SIG-M5 treated with dmso at 0.1 percent for 504 hours (cell line): ENCODE measurements at regions not wholly inside any gene's neighbourhood (a gene's known extent, or its start where the extent isn't known, plus 50 kb on each side); places are given as distances from the start of the nearest gene placed in this dataset.
"Not testable (repeated sequence)": the region's sequence is repeated elsewhere in the genome, so short reads cannot be mapped to it uniquely, and the experiment has no call there.

Source experiments
- DNase-seq: peaks from one replicate; lab custom pipeline; 2025; ENCODE audit not compliant: unreplicated experiment; lab: John Stamatoyannopoulos, UW

DNA sequence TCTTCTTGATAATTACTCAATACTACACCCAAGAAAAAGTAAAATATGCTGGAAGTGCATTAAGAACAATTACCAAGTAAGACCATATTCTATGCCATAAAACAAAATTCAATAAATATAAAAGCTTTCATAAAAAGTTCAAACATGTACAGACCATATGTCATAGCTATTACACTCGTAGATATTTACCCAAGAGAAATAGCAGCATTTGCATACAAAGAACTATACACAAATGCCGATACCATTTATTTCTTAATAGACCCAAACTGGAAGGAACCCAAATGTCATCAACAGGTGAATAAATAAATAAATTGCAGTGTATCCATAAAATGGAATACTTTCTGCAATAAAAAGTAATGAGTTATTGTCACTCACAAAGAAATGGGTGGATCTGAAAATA lies 78.3 kb upstream of the SLC16A7 start:
- no peak for DNase-seq

DNA sequence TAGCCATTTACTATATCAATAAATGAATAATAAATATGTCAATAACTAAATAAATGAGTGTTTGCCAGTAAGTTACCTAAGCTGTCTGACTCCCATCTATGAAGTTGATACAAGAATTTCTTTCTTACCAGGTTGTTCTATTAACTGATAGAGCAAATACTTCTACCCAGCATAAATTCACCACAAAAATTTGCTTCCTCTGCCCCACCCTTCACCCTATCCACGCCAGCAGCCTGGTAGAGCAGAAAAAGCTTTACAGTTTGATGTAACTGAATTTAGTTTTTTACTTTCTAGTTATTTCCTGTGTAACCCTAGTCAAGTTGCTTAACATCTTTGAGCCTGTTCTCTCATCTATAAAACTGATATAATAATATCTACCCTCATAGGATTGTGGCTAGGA lies 94.9 kb upstream of the SLC16A7 start:
- no peak for DNase-seq

DNA sequence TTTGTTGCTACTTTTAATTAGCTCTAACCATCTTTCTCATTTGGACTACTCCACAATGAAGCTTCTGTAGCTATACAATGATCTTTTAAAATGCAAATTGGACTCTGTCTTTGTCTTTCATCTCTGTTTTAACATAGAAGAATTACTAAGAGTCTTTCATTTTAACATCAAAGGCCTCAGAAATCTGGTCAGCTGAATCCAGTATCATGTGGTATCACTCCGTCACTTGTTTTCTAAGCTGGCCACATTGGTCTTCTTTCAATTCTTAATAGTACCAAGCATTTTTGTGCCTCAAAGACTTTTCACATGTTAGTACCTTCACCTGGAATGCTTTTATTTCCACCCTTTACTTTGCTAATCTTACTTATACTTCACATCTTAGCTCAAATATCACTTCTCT lies 95.5 kb upstream of the SLC16A7 start:
- no peak for DNase-seq

DNA sequence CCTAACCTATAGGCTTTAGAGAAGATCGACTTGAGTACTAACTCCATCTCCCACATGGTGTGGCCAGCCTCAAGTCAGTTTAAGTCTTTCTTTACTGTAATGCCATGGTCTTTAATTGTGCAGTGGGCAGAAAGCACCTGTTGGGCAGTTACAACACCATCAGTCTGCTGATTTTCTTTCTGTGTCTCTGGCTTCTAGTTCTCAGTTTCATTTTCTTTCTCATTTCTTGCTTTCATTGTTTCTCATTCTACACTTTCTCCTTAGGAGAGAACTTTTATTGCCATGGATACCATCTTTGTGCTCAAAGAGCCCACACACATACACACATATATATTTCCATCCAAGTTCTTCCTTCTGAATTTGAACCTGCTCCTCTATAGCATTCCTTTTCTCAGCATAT lies 96.1 kb upstream of the SLC16A7 start:
- no peak for DNase-seq

DNA sequence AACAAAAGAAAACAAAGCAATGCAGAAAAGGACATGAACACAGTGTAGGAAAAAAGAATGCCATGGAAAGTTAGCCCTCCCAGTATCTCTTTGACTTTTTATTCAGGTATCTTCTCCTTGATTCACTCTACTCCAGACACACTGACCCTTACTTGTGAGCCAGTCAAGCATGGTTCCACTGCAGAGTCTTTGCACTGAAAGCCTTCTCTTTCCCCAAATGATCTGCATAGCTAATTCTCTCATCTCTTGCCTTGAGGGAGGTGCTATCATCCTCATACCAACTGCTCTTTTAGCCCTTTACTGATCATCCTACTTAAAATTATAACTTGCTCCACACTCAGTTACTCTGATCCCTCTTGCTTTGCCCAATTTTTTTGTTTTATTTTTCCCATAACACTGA lies 101.2 kb upstream of the SLC16A7 start:
- no peak for DNase-seq

DNA sequence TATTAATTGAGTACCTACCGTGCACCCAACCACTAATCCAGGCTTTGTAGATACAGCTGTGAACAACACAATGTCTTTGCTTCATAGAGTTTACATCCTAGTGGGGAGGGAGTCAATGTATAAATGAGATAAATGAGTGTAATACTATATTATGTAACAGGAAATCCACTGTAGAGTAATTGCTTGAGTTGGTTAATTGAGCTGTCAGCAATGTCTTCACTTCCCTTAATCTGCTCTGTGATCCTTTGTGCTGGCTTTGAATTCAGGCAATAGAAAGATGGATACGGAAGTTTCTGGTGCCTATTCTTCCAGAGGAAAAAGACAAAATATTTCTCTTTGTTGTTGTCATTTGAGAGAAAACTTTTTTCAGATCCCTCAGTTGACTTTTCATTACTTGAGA lies 104.0 kb upstream of the SLC16A7 start:
- peak; percentile 46 for DNase-seq

DNA sequence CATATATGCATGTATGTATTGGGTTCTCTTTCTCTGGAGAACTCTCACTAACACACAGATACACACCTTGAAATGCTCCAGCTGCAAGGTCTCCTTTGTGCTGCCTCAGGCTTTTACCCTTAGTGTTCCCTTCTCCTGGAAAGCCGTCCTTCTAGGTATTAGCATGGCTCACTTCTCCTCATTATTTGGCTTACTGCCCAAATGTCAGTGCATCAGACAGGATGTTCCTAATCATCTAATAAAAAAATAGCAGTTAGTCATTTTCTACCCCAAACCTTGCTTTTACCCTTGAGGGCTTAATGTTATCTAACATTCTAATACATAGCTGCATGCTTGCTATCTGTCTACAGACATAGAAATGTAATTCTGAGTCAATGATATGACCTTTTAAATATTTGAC lies 109.0 kb upstream of the SLC16A7 start:
- no peak for DNase-seq

DNA sequence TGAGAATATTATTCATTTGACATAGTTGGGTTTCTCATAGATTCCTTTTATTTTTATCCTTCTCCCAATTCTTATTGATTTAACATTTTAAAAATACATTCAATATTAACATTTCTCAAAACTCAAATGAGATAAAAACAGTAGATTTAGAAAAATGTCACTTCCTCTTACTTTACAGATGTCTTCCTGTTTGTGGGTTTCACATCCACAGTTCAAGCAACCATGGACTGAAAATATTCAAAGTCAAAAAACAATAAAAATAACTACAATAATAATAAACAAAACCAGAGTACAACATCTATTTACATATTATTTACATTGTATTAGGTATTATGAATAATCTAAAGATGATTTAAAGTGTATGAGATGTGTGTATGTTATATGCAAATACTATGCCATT lies 111.3 kb upstream of the SLC16A7 start:
- DNase-seq, result peak; percentile 20

DNA sequence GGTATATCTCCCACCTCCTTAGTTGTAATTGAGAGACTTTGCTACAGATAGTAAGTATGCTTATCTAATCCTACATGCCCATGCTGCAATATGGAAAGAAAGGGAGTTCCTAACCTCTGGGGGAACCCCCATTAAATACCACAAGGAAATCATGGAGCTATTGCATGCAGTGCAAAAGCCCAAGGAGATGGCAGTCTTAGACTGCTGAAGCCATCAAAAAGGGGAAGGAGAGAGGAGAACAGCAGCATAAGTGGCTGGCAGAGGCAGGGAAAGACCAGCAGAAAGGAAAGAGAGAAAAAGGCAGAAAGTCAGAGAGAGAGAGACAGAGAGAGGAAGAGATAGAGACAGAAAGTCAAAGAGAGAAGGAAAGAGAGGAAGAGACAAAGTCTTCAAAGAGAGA lies 121.6 kb upstream of the SLC16A7 start:
- not testable (repeated sequence) for DNase-seq

DNA sequence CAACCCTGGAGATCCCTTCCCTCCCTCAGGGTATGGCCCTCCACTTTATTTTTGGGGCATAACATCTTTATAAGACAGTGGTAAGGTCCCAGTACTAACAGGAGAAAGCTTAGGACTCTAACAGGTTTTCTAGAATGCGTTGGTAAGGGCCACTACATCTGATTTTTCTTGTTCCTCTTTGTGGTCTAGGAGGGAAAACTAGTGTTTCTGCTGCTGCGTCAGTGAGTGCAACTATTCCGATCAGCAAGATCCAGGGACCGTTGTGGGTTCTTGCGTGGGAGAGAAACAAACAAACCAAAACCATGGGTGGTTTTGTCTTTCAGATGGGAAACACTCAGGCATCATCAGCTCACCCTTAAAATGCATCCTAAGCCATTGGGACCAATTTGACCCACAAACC lies 123.6 kb upstream of the SLC16A7 start:
- peak; percentile 23 for DNase-seq

DNA sequence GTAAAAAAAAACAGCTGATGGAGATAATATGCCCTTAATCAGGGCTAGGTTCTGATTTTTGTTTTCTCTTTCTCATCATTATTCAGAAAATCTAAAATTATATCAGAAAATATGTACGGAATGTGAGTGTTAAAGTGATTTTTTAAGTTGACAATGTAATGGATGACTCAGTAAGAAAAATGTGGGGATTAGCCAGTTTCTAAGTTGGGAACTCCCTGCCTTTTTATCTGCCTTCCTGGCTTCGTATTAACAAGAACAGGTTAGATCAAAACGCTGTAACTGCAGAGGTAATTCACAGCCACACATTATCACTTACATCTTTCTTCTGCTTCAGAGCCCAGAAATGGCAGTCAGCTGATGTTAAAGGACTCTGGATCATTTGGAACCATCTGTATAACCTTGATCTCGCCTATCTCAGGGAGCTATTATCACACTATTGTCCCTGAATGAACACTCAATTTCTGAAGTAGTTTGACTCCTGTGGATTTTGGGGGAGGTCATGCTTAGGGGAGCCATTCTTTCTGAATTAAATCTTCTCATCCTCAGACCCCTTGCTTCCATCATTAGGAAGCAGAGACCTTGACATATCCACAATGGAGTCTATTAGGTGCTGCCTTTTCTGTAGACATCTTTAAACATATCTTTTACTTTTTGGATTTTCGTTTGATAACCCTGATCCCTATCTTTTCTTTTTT lies 135.7 kb upstream of the SLC16A7 start:
- DNase-seq, result no peak

DNA sequence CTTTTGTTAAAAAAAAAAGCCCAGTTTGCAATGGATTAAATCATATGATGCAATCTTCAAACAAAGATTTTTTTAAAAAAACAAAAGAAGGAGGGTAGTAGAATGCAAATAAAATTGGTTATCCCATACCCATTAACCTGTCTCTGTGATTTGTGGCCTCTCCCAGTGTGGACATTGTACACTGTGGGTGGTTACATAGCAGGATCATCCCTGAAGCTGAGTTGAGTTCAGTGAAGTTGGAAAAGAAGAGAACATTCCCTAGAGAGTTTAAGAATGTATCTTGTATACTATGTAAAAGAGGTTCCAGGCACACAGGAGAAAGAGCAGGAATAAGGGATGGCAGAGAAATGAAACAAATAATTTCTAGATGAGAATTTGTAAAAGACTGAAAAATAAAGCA lies 142.4 kb upstream of the SLC16A7 start:
- DNase-seq, result no peak

DNA sequence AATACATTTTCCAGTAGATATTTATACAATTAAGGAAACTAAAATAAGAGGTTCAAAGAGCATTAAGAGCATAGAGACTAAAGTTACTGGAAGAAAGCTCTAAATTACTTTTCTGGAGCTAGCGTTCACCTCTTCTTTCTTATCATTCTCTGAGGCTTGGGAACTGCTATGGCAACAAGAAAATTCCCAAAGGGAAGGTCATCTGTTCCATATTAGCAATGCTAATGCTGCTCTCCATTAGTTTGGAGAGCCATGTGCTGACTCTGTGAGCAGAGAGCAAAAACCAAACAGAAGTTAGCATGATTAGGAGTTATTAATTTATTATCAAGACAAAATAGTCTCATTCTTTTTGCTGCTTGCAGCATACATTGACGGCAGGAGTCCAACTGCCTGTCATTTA lies 143.1 kb upstream of the SLC16A7 start:
- no peak for DNase-seq

DNA sequence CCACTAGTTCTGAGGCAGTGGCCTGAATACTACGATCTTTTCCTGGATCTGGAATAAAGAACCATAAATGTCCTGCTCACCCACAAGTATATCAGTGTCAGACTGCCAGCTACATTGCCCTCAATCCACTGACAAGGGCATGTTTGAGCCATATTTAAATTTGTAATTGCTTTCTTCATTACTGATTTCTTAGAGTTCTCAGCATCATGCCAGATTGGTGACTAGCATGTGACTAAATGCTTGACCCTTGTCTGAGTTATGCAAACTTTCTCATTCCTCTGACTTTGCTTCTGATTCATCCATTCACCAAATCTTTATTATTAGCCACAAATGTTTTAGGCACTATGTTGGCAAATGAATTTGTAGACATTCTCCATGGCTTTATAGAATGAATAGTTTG lies 143.6 kb upstream of the SLC16A7 start:
- no peak for DNase-seq

DNA sequence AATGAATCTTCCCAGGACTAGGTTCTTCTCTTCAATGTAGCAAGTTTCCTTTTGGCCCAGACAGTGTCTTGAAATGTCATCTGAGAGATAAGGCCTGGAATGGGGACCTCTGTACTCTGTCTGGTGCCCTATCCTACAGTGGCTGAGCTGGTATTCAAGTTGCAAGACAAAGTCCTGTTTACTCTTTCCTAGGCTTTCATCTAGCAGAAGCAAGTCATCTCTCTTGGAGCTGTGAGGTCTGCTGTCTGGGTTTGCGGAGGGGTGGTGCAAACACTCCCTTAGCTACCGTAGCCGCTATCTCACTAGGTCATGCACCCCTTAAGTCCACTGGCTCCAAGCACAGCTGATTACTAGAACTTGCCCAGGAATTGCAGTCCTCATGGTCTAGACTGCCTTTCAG lies 149.7 kb upstream of the SLC16A7 start:
- no peak for DNase-seq

DNA sequence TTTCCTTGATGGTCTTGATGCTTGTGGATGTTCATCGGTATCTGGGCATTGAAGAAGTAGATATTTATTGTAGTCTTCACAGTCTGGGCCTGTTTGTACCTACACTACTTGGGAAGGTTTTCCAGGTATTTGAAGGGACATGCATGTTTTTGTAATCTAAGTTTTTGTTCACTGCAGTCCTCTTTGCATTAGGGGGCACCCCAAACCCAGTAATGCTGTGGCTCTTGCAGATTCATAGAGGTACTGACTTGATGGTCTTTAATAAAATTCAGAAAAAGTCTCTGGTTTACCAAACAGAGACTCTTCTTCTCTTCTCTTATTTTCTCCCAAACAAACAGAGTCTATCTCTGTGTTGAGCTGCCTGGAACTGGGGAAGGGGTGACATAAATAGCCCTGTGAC lies 150.9 kb upstream of the SLC16A7 start:
- DNase-seq, result no peak

DNA sequence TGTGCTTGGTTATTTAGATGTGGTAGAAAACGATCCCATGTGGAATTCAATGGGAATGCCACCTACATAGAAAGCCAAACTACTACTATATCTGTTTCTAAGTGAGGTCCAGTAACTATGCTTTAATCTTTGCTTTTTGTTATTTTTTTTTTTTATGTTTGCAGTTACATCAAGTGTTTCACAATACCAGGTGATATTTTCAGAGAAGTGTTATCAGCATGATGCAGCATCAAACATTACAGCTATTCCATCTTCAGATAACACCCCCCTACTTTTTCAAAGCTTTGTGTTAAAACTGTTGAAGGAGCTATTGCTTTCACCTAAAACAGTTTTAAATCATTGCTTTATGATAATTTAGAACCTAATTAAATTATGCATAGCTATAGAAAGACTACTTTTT lies 163.8 kb upstream of the SLC16A7 start:
- DNase-seq, result no peak

DNA sequence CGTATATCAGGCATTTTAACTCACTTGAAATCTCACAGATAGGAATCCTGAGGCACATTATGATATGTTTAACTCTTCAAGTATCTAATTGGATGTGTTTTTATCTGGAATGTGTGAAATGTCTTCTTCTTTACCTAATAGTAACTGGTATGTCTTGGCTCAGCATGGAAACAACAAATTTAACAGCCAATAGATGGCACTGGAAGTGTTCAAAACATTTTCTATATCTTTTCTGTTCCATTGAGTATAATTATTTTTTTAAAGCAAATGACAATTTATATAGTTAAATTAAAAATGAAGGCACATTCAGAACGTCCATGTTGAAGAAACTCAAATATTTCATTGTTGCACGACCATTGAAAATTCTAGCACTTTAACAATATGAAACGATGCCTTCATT lies 164.6 kb upstream of the SLC16A7 start:
- no peak for DNase-seq

DNA sequence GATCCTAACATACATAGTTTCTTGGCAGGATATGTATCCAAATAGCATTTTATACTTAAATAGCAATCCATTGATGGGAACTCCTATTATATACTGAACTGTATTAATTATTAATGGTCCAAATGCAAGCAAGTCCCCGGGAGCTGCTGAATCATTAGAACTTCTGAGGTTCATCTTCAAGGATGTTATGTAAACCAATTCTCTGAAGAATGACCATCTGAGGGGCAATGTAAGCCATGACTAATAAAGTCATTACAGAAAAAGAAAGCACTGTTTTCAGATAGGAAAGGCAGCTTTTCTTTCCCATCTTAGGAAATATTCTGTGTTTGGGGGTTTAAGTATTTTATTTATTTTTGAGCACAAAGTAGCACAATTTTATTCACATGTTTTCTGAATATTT lies 166.1 kb upstream of the SLC16A7 start:
- no peak for DNase-seq

DNA sequence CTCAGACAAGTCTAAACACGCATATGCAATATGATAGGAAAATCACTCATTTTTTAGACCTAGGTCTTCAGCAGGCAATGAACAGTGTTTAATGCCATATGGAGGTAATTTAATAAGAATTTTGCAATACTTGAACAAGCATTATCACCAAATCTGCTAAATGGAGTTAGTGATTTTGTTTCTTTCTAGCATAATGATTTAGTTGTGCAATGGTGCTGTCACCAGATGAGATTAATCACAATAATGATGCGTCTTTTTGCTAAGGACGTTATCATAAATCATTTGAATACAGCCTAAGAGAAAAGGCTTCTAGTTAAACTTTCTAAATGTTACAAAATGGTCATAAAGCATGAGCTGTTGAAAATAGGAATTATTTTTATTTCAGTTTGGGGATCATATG lies 170.0 kb upstream of the SLC16A7 start:
- DNase-seq, result no peak

DNA sequence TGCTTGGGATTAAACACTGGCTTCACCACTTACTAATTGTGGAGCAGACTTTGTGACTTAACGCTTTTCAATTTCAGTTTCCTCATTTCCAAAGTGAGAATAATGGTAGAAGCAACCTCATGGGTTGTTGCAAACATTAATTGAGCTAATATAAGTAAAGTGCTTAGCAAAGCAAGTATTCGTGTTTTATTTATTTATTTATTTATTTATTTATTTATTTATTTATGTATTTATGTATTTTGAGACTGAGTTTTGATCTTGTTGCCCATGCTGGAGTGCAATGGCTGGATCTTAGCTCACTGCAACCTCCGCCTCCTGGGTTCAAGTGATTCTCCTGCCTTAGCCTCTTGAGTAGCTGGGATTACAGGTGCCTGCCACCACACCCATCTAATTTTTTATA lies 171.2 kb upstream of the SLC16A7 start:
- DNase-seq, result not testable (repeated sequence)

DNA sequence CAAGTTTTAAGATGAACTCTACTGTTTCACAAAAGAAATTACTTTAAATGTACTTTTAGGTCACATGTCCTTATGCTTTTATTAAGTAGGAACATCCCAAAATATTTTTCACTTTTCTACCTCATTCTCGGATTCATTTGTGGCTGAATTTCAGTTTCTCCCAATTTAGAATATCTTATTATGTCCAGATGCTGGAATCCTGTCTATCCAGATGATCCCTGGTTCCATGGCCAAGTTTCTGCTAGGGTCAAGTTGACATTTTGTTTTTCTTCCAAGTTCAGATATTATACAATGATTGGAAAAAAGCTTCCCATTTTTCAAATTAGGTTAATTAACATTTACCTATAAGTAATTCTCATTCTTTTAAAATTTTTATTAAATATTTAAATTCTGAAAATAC lies 181.8 kb upstream of the SLC16A7 start:
- DNase-seq, result no peak

DNA sequence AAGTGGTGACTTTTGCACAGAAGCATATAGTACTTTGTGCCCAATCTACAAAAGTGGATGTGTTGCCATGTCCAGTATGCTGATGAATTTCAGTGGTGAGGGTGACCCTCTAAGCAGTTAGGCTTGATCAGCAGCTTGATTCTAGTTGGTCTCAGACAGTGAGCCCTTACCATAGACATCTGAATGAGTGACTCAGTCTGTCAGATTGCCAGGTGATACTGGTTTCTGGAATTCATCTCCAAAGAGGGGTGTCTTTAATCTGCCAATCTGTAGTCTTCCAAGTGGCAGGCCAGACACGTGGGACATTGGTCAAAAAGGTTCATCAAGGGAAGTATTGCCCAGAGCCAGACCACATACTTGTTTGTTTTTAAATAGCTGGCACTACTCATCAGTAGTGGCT lies 187.4 kb upstream of the SLC16A7 start:
- DNase-seq, result no peak

DNA sequence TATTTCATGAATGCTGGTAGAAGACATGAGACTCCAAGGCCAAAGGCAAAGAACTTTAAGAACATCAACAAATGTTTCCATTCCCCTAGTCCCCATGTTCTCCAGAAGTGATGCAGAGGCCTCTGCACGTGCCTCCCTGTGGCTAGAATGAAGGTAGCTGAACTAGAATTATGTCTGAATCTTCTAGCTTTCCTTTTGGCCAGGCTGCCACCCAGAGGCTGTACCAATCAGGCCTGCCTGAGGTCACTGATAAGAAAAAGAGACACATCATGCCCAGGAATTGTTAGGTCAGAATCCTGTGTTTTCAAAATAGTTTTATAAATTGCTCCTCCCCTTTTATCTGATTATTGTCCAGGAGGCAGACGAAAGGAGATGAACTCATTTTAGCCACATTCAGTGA lies 188.0 kb upstream of the SLC16A7 start:
- DNase-seq, result no peak
